ENCODE measurements at regions not wholly inside any gene's neighbourhood (a gene's known extent, or its start where the extent isn't known, plus 50 kb on each side); places are given as distances from the start of the nearest gene placed in this dataset.

DNA sequence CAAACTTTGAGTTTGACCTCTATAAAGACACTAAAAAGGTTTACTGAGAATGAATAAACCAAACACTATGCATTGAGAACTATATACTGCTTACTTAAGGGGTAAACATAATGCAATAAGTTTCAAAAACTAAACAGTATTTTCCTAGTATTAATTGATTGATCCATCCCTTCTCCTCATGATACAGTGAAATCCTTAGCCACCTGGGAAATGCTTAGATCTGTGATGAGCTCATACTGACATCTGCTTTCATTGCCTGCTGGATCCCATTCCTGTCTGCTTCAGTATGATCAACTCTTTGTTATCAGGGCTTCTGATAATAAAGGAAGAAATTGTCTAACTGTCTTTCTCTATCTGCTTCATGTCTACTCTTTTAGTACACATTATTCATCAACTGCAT is 74.9 kb upstream of the UBE2E3 start:
- H3K18ac ChIP-seq (ENCODE audit: low read depth, low read length), result no peak overlapping the region
- no peak overlapping the region for H2BK15ac ChIP-seq (ENCODE audit: low read depth, low read length)
- H3K4me3 ChIP-seq (ENCODE audit: insufficient read depth, low read depth, low read length), result no peak overlapping the region
- H3K9ac ChIP-seq (ENCODE audit: low read depth, low read length), result no peak overlapping the region
- no peak overlapping the region for H2AK5ac ChIP-seq (ENCODE audit: low read depth, low read length)
- TF ChIP-seq SMC3 (IDR thresholded peaks at IDR 0.05; ENCODE audit: low read depth, low read length) (no peak), RFX5 (IDR thresholded peaks at IDR 0.05; ENCODE audit: low read depth, low read length) (no peak), RCOR1 (IDR thresholded peaks at IDR 0.05; ENCODE audit: insufficient replicate concordance, low read length) (no peak), CEBPB (IDR thresholded peaks at IDR 0.05; ENCODE audit: low read depth, low read length) (no peak), POLR2A (IDR thresholded peaks at IDR 0.05; ENCODE audit: low read depth, low read length) (no peak), MAFK (IDR thresholded peaks at IDR 0.05; ENCODE audit: low read depth, low read length) (no peak), ELK1 (IDR thresholded peaks at IDR 0.05; ENCODE audit: borderline replicate concordance, low read depth, low read length) (no peak), MXI1 (IDR thresholded peaks at IDR 0.05; ENCODE audit: borderline replicate concordance, low read depth, low read length) (no peak)
- no peak overlapping the region for H3K23ac ChIP-seq (ENCODE audit: low read depth, low read length)
- no peaks in the 10 kb centered on the region for H3K9me3 ChIP-seq (ENCODE audit: control insufficient read depth, insufficient read depth, low read length)
- H4K8ac ChIP-seq (ENCODE audit: low read depth in 2 of 2, low read length in 2 of 2), result no peak overlapping the region
- no peaks in the 10 kb centered on the region for H3K27me3 ChIP-seq (ENCODE audit: control insufficient read depth, insufficient read depth, low read length)
- DNase-seq (peak; percentile 31), ATAC-seq (ENCODE audit: low read depth) (no peak)
- no TSS peak for BruUV-seq (replicated peaks)
- no peak overlapping the region for H3K56ac ChIP-seq (ENCODE audit: extremely low read depth, insufficient read depth, low read length)
- H2AFZ ChIP-seq (replicated peaks; ENCODE audit: low read length, poor library complexity), result no peak overlapping the region
- no peaks in the 10 kb centered on the region for H4K20me1 ChIP-seq (ENCODE audit: insufficient read depth, low read length)
- no peak overlapping the region for H3K27ac ChIP-seq (ENCODE audit: insufficient read depth, low read length)
- H3K14ac ChIP-seq (replicated peaks; ENCODE audit: low read depth, low read length), result no peak overlapping the region
- ChIA-PET CTCF (interaction anchor here (1.0 kb wide), 1 partner anchor 386 kb away, joined by 3 read pairs; no protein-coding TSS in a partner anchor), POLR2A (ENCODE audit: unreplicated experiment) (no interaction called here)
- H4K91ac ChIP-seq (ENCODE audit: insufficient read depth, low read depth, low read length), result no peak overlapping the region
- intact Hi-C loops (cut with micrococcal nuclease), result no loop called here
- no peaks in the 10 kb centered on the region for H3K36me3 ChIP-seq (ENCODE audit: control insufficient read depth, insufficient read depth, low read length)
- no peak overlapping the region for H2AK9ac ChIP-seq (replicated peaks; ENCODE audit: low read depth, low read length, poor library complexity)
- H2BK120ac ChIP-seq (ENCODE audit: low read depth, low read length), result no peak overlapping the region
- H3K9me1 ChIP-seq (ENCODE audit: insufficient read depth, low read length), result no peaks in the 10 kb centered on the region
- H3K4me1 ChIP-seq (ENCODE audit: control insufficient read depth, insufficient read depth, low read length), result peaks cover 2% of the 10 kb centered on the region; the same call in 1 of the 2 replicates
- dilution Hi-C loops (cut with HindIII; ENCODE audit: low sequenced_read_pairs, unreplicated experiment), result no loop called here
- H4K5ac ChIP-seq (ENCODE audit: low read depth, low read length), result no peak overlapping the region
- H2BK20ac ChIP-seq (ENCODE audit: low read depth, low read length), result no peak overlapping the region
- no peak overlapping the region for H2BK5ac ChIP-seq (ENCODE audit: low read depth, low read length, poor library complexity, severe bottlenecking)
- H3K4ac ChIP-seq (ENCODE audit: low read depth, low read length), result no peak overlapping the region
- H3K79me1 ChIP-seq (ENCODE audit: low read depth in 1 of 2, low read length in 2 of 2), result no peaks in the 10 kb centered on the region
- in situ Hi-C loops (cut with MboI; ENCODE audit: low sequenced_read_pairs), result no loop called here
- no peak overlapping the region for H3K4me2 ChIP-seq (ENCODE audit: low read depth, low read length)
